Smooth muscle cell (in vitro differentiated cells): ENCODE measurements at regions not wholly inside any gene's neighbourhood (a gene's known extent, or its start where the extent isn't known, plus 50 kb on each side); places are given as distances from the start of the nearest gene placed in this dataset.

ENCODE experiments used
- DNase-seq: peaks from one replicate; lab custom pipeline; 2025; ENCODE audit not compliant: unreplicated experiment; lab: John Stamatoyannopoulos, UW
- H2AFZ ChIP-seq: fragments of 200-600 bp; sonication (generic); 2 replicates; pipeline ENCODE4 v1.6.0; 2016; ENCODE audit warnings: antibody characterized with exemption, low read depth, mild to moderate bottlenecking
- H3F3A ChIP-seq: fragments of 200-600 bp; sonication (generic); 2 replicates; pipeline ENCODE4 v1.6.0; 2017; ENCODE audit warnings: antibody characterized with exemption, low read depth
- H3K27ac ChIP-seq: fragments of 200-600 bp; sonication (generic); 2 replicates; pipeline ENCODE4 v1.5.1; 2016; ENCODE audit warnings: low read depth, mild to moderate bottlenecking
- H3K27me3 ChIP-seq: fragments of 200-600 bp; sonication (generic); 2 replicates; pipeline ENCODE4 v1.6.1; 2016; ENCODE audit warnings: low read depth, mild to moderate bottlenecking
- H3K36me3 ChIP-seq: fragments of 200-600 bp; sonication (generic); 2 replicates; pipeline ENCODE4 v1.5.1; 2016; ENCODE audit warnings: low read depth
- H3K4me1 ChIP-seq: fragments of 200-600 bp; sonication (generic); 2 replicates; pipeline ENCODE4 v1.5.1; 2016; ENCODE audit warnings: low read depth
- H3K4me2 ChIP-seq: fragments of 200-600 bp; sonication (generic); 2 replicates; pipeline ENCODE4 v1.6.0; 2016; ENCODE audit warnings: mild to moderate bottlenecking
- H3K4me3 ChIP-seq: fragments of 200-600 bp; sonication (generic); 2 replicates; pipeline ENCODE4 v1.5.1; 2016; ENCODE audit warnings: mild to moderate bottlenecking
- H3K79me2 ChIP-seq: fragments of 200-600 bp; sonication (generic); 2 replicates; pipeline ENCODE4 v1.6.0; 2016; ENCODE audit warnings: low read depth, mild to moderate bottlenecking
- H3K9ac ChIP-seq: fragments of 200-600 bp; sonication (generic); 2 replicates; pipeline ENCODE4 v1.6.0; 2016; ENCODE audit warnings: low read depth
- H3K9me3 ChIP-seq: fragments of 200-600 bp; sonication (generic); replicated peaks from 2 replicates; pipeline ENCODE4 v1.5.1; 2016; ENCODE audit warnings: low read depth
- H4K20me1 ChIP-seq: fragments of 200-600 bp; sonication (generic); 2 replicates; pipeline ENCODE4 v1.6.0; 2016; ENCODE audit warnings: low read depth
- CTCF ChIP-seq: fragments of 200-600 bp; sonication (generic); IDR thresholded peaks from 2 replicates; pipeline ENCODE4 v1.5.1; 2017; ENCODE audit warnings: borderline replicate concordance, mild to moderate bottlenecking, antibody characterized with exemption; ENCODE audit not compliant: insufficient read depth, poor library complexity, severe bottlenecking
- WGBS: methylation state at CpG from one replicate; pipeline ENCODE4 v1.1.7; 2016; ENCODE audit warnings: low lambda C conversion rate; 5-methylcytosine and 5-hydroxymethylcytosine counted together

DNA sequence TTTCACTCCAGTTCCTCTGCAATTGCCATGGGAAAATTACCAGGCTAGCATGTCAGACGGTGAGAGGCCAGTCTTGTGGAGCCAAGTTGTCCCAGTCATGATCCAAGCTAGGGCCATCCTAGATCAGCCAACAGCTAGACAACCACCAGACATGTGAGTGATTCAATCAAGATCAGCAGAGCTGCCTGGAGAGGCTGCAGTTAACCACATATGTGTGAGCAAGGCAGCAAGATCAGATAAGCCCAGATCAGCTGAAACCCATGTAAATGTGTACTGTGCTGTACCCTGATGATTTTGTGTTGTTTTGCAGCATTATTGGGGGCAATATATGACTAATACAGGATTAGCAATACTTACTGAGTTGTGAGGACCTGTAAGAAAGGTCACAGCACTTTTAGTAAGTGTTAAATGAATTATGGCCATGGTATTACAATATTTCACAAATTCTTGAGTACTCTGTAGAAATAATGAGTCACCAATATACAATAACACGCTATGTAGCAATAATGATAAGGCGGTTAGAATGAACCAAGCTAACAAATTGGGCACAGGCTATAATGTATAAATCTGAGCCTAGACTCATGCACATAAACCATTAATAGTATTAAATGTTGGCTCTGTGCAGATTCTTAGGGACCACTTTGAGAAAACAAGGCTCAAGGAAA lies 91.4 kb downstream of the SUDS3 start:
- Histone ChIP-seq H3K9ac (no peak overlapping the region), H3K4me2 (no peak overlapping the region), H3K9me3 (no peaks in the 10 kb centered on the region), H3K36me3 (no peaks in the 10 kb centered on the region), H3K4me3 (no peak overlapping the region), H3F3A (no peaks in the 10 kb centered on the region), H3K27me3 (no peaks in the 10 kb centered on the region), H3K4me1 (no peaks in the 10 kb centered on the region), H3K27ac (no peak overlapping the region), H2AFZ (no peak overlapping the region), H4K20me1 (no peaks in the 10 kb centered on the region), H3K79me2 (no peaks in the 10 kb centered on the region)
- DNase-seq: no peak
- 83% methylated on average over 3 of the region's 3 CpGs for WGBS
- TF ChIP-seq CTCF: no peak

DNA sequence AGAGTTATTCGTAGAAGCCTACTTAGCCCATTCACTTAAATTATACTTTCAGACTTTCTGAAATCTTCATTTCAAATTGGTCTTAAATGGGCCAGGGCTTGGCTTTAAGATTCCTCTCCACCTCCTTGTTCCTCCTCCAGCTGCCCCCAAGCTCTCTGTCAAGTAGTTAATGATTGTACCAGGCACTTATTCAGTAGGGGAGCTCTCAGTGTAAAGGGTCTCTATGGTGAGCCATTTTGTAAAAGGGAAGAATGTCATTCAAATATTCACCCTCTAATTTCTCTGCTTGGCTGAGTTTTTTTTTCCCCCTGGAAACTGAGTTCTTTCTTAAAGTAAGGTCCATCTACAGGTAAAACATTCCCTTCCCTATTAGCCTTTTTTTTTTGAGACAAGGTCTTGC lies 96.6 kb downstream of the SUDS3 start:
- TF ChIP-seq CTCF: no peak
- Histone ChIP-seq H2AFZ (no peak overlapping the region), H3K27ac (no peak overlapping the region), H3K4me2 (no peak overlapping the region), H3F3A (no peaks in the 10 kb centered on the region), H3K79me2 (no peaks in the 10 kb centered on the region), H3K4me3 (no peak overlapping the region), H3K4me1 (no peaks in the 10 kb centered on the region), H3K9me3 (no peaks in the 10 kb centered on the region), H4K20me1 (no peaks in the 10 kb centered on the region), H3K36me3 (no peaks in the 10 kb centered on the region), H3K27me3 (no peaks in the 10 kb centered on the region), H3K9ac (no peak overlapping the region)
- no peak for DNase-seq
- 88% methylated on average over 1 of the region's 1 CpG for WGBS

DNA sequence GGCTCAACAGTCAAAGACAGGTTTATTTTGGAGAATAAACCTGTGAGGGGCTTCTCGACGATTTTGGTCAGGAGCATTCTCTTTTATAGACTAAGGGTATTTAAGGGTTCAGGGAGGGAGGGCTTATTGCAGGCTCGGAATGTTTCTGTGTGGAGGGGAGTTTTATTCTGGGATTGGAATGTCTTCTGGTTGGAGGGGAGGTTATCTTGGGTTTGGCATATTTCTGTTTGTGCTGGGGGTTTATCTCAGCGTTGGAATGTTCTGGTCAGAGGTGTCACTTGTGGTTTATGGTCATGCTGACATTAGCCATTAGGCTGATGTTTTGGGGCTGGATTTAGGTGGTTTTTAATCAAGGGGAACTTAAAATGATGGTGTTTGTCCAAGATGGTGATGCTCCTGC lies 103.9 kb downstream of the SUDS3 start:
- no peaks in the 10 kb centered on the region for H3K79me2 ChIP-seq
- H3F3A ChIP-seq: no peaks in the 10 kb centered on the region
- H3K27ac ChIP-seq: no peak overlapping the region
- H2AFZ ChIP-seq: no peak overlapping the region
- H3K9ac ChIP-seq: no peak overlapping the region
- no peak for TF ChIP-seq CTCF
- no peaks in the 10 kb centered on the region for H3K27me3 ChIP-seq
- no peaks in the 10 kb centered on the region for H4K20me1 ChIP-seq
- H3K9me3 ChIP-seq: no peaks in the 10 kb centered on the region
- H3K4me2 ChIP-seq: no peak overlapping the region
- DNase-seq: no peak
- no peak overlapping the region for H3K4me3 ChIP-seq
- WGBS: 80% methylated on average over 4 of the region's 4 CpGs
- no peaks in the 10 kb centered on the region for H3K36me3 ChIP-seq
- H3K4me1 ChIP-seq: no peaks in the 10 kb centered on the region

DNA sequence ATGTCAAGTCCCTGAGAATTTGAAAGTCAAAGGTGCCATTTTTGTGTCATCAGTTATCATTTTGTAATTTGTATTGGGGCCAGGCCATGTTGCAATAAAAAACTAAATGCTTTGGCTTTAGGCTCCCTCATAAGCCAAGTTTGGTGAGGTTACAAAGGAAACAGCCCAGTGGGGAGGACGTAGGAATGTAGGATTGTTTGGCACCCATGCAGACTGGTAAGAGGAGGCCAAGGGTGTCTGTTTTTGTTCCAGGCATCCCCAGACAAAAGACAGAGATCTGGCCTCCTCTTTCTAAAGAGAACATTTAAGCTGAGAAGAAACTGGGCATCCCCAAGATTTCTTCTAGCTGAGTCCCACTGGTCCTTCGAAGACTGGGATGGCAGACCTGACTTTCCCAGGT lies 111.7 kb downstream of the SUDS3 start:
- Histone ChIP-seq H3K9me3 (no peaks in the 10 kb centered on the region), H3K4me1 (no peaks in the 10 kb centered on the region), H3K4me3 (no peak overlapping the region), H3K4me2 (no peak overlapping the region), H4K20me1 (no peaks in the 10 kb centered on the region), H3K36me3 (no peaks in the 10 kb centered on the region), H3K79me2 (no peaks in the 10 kb centered on the region), H3K9ac (no peak overlapping the region), H3F3A (no peaks in the 10 kb centered on the region), H2AFZ (no peak overlapping the region), H3K27ac (no peak overlapping the region), H3K27me3 (no peaks in the 10 kb centered on the region)
- TF ChIP-seq CTCF: no peak
- no peak for DNase-seq
- WGBS: 63% methylated on average over 2 of the region's 2 CpGs
